ENCODE measurements at regions not wholly inside any gene's neighbourhood (a gene's known extent, or its start where the extent isn't known, plus 50 kb on each side); places are given as distances from the start of the nearest gene placed in this dataset.

GRCh38 chr17:27968206-27968732, 74.2 kb upstream of the NLK start (continued):
- no peak for TF ChIP-seq CHD7 (IDR thresholded peaks at IDR 0.05; ENCODE audit: insufficient replicate concordance, low read length)
- TF ChIP-seq CREB1 (IDR thresholded peaks at IDR 0.05) = no peak
- TF ChIP-seq SUZ12 (IDR thresholded peaks at IDR 0.05; ENCODE audit: low read length) = no peak
- TF ChIP-seq HDAC2 (IDR thresholded peaks at IDR 0.05; ENCODE audit: borderline replicate concordance in 1 of 2, low read depth in 2 of 2, low read length in 2 of 2) = no peak
- no peak for TF ChIP-seq MAX (IDR thresholded peaks at IDR 0.05)
- no peak for TF ChIP-seq KDM5A (IDR thresholded peaks at IDR 0.05; ENCODE audit: low read length)
- no peak for TF ChIP-seq NRF1 (IDR thresholded peaks at IDR 0.05; ENCODE audit: low read depth, low read length)
- TF ChIP-seq RAD21 (IDR thresholded peaks at IDR 0.05 in 1 of 2, conservative IDR thresholded peaks at IDR 0.05 in 1 of 2; ENCODE audit: low read depth in 2 of 2, low read length in 2 of 2) = no peak
- TF ChIP-seq KDM4A (IDR thresholded peaks at IDR 0.05; ENCODE audit: low read depth, low read length, severe bottlenecking) = no peak
- no peak for TF ChIP-seq RFX5 (IDR thresholded peaks at IDR 0.05; ENCODE audit: borderline replicate concordance, low read depth, low read length)
